DOHH2 (cell line): ENCODE measurements at regions not wholly inside any gene's neighbourhood (a gene's known extent, or its start where the extent isn't known, plus 50 kb on each side); places are given as distances from the start of the nearest gene placed in this dataset.

ENCODE experiments used
- CTCF ChIP-seq: fragments of 200-600 bp; sonication (generic); IDR thresholded peaks from one replicate; pipeline ENCODE4 v1.5.1; 2014; ENCODE audit warnings: antibody characterized with exemption, mild to moderate bottlenecking, low read depth, low read length; ENCODE audit not compliant: poor library complexity, severe bottlenecking
- EZH2phosphoT487 ChIP-seq: fragments of 200-600 bp; sonication (generic); IDR thresholded peaks from 2 replicates; pipeline ENCODE4 v1.6.1; 2017; ENCODE audit warnings: borderline replicate concordance, mild to moderate bottlenecking, antibody characterized with exemption, low read length, moderate library complexity, mixed read lengths

- TF ChIP-seq CTCF (no peak), EZH2phosphoT487 (no peak)
These were observed 200.3 kb downstream of the SNX18 start for GRCh38 chr5:54717870-54718269.
